ENCODE measurements at regions not wholly inside any gene's neighbourhood (a gene's known extent, or its start where the extent isn't known, plus 50 kb on each side); places are given as distances from the start of the nearest gene placed in this dataset.
"Not testable (repeated sequence)": the region's sequence is repeated elsewhere in the genome, so short reads cannot be mapped to it uniquely, and the experiment has no call there.

DNA sequence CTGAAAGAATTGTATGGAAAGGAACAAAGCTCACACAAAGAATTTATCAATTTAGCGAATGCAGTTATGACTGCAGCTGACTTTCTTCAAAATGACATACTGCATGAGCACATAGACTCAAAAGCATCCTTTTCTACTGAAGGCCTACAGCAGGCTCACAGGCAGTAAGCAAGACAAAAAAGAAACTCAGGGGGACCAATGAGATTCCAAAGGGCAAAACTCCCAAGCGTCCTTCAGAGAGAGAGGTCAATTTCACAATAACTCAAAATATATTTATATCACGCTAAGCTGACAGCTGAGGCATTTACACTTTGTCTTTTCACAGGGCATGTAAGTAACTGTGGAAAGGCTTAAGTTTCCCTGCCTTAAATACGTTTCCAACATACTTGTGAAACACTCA lies 427.9 kb upstream of the RASGRP1 start:
- DNase-seq = no peak

DNA sequence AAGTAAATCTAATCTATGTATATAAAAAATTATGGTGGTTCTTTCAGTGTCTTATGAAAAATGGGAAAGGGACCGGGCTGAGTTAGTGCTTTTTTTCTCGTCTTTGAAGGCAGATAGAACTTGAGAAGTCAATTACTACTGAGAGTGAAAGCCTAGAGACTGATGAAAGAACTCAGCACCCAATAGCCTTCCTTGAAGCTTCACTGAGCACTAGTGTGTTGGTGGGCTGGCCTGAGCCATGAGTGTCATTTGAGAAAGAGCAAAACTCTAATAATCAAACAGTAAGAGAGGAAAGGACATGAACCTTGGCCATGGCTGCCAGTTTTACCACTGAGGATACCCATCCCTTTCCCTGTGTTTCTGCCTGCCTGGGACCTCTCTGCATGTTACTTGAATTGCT lies 428.3 kb upstream of the RASGRP1 start:
- no peak for DNase-seq

DNA sequence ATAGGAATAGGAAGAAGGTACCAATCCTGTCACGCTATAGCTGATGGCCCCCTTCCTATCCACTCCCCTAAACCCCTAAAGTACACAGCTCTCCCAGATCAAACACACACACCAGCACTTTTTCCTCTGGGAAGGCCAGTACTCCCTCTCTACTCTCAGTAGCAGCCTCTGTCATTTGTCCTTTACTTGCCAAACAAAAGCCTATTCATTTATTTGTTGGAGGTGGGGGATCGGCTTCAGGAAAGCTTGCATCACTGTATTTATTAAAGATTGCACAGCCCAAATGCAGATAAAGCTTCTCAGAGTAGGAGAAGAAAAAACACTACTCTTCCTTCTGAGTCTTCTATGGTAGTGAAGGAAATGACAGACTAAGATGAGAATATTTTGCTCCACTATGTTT lies 429.7 kb upstream of the RASGRP1 start:
- no peak for DNase-seq

DNA sequence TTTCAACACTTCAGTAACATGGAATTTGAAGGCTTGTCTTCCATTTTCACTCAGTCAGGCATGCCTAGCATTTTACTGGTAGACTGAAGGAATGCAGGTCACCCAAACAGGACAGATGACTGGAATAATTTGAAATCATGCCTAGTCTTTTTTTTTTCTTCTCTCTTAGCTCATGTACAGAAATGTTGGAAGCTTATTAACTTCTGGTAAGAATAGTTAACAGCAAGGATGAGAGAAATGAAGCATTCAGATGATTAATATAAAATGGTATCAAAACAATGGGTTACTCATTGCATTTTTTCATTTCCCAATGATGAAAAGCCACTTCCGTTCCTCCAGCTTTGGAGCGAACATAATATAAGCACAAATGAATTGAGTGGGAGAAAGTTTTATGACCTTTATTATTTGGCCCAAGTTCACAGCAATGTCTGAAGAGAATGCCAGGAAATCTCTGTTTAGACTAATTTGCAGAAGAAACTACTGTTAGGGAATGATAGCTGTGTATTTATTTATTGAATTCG lies 431.6 kb upstream of the RASGRP1 start:
- no peak for DNase-seq

DNA sequence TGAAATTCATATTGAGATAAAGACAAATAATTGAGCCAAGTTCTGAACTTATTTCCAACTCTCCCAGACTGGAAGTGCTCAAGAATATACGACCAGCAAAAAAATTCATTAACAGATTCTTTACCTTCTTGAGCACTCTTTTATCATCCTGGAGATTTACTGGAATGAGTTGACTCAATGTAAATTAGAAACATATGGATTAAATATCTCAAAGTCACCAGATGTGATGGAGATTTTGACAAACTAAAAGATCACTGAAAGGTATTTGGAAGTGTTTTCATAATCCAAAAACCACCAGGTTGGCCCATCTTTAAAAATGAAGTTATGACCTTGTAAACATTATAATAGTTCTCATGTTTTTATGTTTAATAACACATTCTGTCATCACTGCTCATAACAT lies 433.2 kb upstream of the RASGRP1 start:
- DNase-seq = no peak

DNA sequence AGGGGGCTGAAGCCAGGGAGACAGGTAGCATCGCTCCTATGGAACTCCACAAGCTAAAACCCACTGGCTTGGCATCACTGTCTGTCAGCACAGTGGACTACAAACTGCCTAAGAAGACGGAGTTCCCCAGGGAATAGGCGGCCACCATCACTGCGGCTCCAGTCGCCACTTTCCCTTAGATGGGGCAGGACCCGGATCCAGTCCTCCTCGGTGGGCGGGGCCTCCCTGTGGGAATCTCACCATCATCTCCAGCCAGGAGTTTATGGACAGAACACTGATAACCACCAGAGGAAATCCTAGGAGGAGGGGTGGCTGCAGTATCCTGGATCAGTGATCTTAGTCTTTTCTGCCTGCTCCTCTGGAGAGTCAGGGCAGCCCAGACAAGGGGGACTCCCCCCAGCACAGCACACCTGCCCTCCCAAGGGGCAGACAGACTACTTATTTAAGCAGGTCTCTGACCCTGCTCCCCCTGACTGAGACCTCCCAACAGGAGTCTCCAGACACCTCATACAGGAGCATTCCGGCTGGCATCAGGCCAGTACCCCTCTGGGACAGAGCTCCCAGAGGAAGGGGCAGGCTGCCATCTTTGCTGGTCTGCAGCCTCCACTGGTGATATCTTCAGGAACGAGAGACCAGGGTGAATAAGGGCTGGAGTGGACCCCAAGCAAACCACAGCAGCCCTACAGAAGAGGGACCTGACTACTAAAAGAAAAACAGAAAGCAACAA lies 435.6 kb upstream of the RASGRP1 start:
- DNase-seq = no peak

DNA sequence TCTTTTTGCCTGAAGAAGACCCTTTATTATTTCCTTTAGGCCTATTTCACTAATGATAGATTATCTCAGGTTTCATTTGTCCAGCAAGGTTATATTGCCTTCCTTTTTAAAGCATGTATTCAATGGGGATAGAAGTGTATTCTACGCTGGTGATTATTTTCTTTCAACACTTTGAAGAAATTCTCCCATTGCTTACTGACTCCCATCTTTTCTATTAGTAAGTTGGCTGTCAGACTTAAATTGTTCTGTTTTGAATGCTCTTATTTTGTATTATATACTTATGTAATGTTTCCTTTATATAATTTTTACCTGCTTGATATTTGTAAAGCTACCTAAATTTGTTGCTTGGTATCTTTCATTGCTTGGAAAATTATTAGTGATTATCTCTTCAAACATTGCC lies 445.1 kb upstream of the RASGRP1 start:
- DNase-seq = no peak

DNA sequence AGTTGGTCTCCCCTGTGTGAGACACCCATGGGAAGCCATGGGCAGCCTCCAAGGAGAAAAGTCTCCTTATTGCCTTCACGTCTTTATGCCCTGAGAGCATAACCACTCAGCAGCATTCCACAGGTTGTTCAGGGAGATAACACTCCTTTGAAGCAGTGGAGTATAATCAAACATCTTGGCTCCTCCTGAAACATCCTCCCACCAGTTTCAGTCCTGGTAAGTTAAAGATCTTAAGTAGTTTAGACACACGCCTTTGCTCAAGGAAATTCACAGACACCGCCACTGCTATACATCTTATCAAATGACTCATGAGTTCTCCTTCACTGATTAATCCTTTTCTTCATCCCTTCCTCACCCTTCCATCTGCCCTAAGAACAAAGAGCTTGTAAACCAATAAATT lies 446.5 kb upstream of the RASGRP1 start:
- not testable (repeated sequence) for DNase-seq

DNA sequence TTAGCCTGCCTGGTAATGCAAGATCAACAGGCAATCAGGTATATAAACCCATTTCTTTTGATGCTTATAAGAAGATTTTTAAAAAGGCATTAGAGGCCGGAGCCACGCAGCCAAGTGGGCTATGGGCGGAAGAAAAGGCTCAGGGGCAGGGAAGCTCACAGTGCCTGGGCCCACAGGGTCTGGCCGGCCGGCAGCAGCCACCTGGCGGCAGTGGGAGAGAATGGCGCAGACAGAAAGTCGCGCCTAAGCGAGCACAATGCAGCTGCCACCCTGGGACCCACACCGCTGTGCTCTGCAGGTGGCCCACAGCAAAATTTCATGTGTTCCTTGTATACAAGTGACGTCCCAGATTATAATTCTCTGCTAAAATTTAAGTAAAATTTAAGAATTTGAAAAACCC lies 448.6 kb upstream of the RASGRP1 start:
- DNase-seq = no peak

DNA sequence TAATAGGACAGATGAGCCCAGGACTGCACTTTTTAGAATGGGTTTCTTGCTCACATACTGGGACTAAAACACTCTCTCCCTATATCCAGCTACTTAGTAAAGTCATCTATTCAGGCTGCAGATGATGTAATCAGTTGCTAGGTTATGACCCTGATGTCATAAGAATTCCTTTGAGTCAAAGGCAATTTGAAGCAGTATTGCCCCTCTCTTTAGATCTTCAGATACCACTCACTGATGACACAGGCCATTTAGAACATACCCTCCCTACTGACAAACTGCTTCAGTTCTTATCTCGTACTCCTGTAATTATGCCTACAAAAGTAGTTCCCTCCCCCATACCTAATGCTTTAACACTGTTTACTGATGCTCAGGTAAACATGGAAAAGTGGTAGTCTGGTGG lies 450.1 kb upstream of the RASGRP1 start:
- DNase-seq = no peak

DNA sequence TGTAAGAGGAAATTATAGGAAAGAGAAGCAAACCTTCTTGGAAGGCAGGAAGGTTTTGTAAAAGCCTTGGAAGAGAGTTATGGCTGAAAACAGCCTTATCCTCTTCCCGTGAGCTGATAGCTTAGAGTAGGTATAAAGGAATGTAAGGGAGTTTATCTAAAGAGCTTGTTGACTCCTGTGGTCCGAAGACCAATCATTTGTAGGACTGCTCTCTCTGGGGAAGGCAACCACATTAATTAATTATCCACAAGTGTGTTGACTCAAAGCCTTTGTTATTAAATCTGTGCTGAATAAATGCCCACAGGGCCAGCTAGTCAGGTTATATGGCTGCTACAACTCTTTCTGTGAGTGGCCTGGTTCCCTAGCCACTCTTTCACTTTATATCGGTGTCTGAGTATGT lies 452.1 kb upstream of the RASGRP1 start:
- DNase-seq = no peak

DNA sequence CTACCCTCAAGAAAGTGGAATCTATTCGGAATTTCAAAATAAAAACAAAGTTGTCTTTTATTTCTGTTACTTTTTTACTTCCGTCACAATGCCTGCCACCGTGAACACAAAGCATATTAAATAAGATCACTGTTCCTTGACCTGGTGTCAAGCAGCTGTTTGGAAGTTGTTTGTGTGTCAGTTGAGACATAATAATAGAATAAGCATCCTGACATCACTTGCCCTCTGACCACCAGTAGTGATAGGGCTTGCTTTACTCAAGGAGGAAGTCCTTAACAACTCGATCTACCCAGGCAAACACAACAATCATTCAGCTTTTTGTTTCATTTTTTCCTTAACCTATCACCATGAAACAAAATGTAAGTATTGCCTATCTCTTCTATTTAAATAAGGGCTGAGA lies 454.4 kb upstream of the RASGRP1 start:
- DNase-seq = no peak

DNA sequence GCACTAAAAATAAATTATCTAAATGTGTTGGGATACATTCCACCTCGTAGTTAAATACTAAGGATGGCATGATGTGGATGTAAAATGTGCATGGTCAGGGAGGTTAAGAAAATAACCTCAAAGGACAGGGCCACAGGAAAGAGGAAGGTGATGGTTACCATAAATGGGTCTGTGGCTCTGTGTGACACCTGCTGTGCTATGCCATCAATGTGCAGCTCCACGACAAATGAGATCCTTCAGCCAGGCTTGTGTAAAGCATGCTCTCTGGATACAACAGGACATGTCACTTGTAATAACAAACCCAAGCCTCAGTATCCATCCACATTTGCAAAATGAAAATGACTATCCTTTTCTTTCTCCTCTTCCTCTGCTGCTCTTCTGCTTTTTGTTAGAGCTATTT lies 456.7 kb upstream of the RASGRP1 start:
- DNase-seq = no peak

DNA sequence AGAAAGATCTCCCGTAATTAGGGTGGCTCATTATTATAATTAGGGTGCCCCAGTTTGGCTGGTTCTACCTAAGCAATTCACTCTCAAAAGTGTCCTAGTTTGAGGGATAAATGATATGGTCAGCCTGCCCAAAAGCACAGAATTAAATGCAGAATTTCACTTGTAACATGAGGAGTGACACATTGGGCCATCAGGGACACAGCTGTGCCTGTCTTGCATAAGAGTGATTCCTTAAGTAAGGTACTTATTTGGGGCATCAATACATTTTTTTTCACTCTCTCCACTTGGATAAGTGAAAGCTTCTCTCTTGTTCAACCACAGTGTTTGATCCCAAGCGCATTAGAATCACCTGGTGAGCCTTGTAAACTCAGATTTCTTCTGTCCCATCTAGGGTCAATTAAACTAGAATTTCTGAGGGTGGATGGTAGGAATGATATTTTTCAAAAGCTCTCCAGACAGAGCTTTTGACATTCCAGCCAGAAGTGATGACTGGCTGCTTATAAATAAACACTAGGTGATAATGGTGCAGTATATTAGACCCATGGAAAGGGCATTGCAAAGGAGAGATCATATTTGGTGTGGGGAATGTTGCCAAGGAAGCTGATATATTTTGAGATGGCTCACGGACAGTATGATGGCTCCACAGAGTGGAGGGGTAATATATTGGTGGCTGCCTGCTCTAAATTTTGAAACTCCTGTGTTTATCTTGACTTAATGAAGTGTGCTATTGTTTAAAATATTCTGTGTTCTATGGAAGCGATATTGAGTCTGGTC lies 458.1 kb upstream of the RASGRP1 start:
- no peak for DNase-seq

DNA sequence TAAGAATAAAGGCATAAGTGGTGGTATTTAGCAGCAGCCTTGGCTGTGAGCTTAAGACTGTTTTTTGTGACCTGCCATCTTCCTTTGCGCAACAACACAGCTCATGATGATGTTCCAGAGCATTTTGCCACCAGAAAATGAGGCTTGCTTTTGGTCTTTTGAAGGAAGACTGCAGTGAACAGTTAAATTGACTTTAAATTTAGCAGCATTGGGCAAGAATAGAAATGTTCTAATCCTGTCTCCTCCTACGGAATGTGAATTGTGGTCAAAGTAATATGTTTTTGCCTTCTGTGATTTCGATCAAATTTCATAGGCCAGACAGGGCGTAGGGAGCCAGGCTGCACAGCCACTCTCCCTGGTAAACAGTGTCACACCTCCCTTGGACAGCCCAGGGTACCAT lies 460.7 kb upstream of the RASGRP1 start:
- DNase-seq = no peak

DNA sequence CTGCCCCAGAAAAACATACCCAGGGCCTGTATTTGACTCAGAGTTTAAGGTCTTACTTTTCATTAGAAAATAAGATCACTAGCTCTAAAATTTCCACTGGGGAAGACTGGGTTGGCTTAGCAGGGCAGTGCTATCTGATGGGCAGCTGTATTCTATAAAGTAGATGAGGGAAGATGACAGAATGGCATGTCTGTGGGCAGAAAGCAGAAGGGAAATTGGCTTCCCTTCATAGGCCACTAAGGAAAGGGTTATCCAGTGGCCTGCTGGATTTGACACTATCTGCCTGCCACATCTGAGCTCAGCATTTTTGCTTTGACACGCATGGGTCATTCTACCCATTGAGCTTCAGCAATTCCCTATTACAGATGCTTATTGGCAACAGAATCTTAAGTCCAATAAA lies 461.3 kb upstream of the RASGRP1 start:
- no peak for DNase-seq

DNA sequence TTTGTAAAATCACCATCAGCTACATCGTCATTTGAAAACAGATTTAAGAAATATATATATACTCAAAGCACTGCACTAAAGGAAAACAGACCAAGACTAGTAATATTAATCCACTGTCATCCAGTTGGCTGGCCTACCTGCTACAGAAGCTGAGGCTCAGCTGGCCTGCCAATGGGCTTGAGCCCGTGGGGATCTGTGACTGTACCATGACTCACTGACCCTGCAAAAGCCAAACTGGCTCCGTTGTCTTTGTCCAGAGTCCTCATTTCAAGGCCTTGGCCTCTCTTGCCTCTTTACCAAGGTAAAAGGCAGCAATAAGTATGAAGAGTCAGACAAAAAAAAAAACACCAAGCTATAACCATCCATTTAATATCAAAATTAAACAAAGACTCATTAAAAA lies 463.5 kb upstream of the RASGRP1 start:
- DNase-seq = no peak

DNA sequence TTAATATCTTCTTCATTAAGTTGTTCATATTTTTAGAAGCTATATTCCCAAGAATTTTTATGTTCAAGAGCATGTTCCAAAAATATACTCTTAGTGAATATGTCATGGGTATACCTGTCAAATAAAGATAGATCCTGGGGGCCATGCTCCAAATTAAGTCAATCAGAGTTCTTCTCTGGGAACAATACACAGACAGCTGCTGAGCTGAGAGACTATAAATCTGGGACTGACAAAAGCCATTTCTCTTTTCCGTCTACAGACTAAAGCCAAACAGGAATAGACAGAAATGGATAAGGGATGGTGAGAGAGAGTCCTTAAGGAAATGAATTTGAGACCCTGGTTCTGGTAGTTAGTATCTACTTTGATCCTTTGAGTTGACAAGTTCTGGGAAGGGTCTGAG lies 465.1 kb upstream of the RASGRP1 start:
- no peak for DNase-seq

DNA sequence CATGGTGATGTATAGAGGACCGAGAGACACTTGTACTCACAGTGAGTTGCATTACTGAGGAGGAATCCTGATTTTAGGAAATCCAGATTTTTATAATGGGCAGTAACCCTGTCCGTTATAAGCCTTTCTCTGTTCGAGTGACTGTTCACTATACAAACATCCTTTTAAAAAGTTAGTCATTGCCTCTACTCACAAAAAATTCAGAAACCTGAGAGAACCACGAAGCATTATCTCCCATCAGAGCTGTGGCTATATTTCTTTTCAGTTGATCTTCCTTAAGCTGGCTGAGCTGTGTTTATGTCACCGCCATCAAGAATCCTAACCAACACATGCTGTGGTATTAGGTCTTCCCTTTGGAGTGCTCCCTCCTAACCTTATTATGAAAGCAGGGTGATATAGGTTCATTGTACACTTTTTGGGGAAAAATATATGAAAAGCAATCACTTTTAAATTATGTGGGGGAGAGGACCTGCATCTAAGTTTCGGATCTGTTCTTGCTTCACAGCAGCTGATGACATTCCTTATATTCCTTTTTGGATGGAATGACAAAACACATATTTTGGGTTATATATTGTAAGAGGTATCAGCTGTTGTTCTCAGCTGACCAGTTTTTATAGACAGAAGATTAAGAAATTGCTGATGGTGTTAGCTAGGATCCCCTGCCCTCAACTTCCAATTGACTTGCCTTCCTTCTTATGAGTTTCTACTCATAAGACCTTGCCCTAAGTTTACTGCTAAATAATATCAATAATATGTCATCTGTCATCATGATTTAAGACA lies 465.9 kb upstream of the RASGRP1 start:
- DNase-seq = no peak

DNA sequence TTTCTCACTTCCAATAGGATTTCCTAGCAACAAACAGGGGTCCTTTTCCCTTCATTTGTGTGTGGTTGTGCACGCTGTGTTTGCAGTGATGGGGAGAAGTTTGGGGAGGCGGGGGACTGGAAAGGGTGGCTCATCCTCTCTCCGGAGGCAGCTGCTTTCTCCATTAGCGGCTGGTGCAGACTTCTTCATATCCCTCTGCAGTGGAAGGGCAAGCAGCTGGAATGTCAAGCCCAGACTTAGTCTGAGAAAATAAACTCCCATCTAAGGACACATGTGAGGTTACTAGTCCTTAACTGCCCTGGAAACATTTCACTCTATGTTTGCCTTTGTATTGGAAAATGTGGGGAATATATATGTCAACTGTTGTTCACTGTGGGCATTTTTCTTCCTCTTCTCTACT lies 467.0 kb upstream of the RASGRP1 start:
- DNase-seq = no peak

DNA sequence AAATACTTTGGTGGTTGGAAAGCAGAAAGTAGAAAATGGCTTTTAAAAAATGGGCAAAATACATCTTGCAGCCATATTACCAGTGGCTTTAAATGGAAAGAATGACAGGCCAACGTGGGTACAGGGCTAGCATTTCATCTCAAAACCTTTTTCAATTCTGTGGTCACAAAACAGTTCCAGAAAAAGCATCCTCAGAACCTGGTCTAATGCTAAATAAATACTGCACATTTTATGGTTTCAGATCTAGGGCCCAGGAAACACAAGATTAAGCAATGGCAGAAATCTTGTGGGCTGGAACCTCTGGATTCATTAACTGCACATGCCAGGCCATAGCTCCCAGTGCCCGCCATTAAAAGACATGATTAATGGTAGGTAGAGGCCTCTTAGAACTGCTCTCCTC lies 470.2 kb upstream of the RASGRP1 start:
- DNase-seq = no peak

DNA sequence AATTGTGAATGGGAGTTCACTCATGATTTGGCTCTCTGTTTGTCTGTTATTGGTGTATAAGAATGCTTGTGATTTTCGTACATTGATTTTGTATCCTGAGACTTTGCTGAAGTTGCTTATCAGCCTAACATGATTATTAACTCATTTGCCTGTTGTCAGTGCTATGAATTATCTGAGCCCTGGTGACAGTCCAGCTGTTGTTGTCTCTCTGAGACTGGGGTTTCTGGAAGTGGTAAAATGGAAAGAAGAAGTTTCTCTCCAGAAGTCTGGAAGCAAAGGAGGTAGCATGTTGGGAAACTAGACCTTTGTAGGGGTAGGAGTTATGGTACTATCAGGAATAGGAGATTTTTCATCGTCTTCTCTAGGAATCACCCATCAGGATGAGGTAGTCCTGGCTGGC lies 473.0 kb upstream of the RASGRP1 start:
- DNase-seq = not testable (repeated sequence)

DNA sequence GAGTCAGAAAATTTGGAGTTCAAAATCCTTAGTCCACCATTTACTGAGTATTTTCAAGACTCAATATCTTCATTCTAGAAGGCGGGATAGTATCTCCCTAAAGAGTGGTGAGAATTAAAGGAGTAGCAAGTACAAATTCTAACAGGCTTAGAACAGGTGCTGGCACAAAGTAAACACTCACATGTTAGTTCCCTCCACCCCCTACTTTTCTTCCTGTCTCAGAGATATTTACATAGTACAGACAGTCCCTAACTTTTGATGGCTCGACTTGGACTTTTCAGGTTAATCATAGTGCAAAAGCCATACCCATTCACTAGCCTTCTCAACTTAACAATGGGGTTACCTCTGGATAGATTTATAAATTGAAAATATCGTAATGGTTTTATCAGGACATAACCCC lies 476.2 kb upstream of the RASGRP1 start:
- no peak for DNase-seq

DNA sequence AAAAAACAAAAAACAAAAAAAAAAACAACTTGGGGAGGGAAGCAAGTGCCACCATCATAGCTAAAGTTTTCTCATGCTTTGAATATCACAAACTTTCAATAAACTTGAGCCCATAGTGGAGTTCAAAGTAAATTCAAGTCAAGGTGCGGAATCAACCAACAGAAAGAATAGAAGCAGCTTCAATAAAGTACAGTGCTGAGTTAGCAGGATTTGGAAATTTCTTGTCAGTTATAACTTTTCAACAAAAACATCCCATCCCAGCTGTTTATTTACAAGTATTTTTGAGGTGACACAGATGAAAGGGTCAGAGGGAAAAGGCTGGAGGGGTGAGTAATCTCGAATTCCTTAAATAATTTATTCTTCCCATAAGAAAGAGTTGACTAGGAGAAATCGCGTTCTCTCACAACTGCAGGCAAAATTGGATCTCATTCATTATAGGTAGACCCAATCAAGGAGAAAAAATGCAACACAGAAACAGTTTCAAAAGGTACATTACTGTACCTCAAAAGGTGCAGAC lies 477.4 kb upstream of the RASGRP1 start:
- DNase-seq = no peak
